CD4-positive, alpha-beta T cell (primary cell): ENCODE measurements at regions not wholly inside any gene's neighbourhood (a gene's known extent, or its start where the extent isn't known, plus 50 kb on each side); places are given as distances from the start of the nearest gene placed in this dataset.

Experiments used
- ATAC-seq: fragments of 200-7000 bp; cut with Tn5 transposase; one replicate; pipeline ENCODE4 v1.10.0; 2022; ENCODE audit warnings: mild to moderate bottlenecking; ENCODE audit not compliant: poor library complexity
- CTCF ChIA-PET: fragments of 350-600 bp; sonication (Branson Sonifier 250); formaldehyde crosslinking; loops from one replicate; lab custom pipeline; 2021; ENCODE audit warnings: antibody characterized with exemption, inconsistent platforms; lab: Charles Lee
- POLR2A ChIA-PET: fragments of 350-600 bp; sonication (Branson Sonifier 250); formaldehyde crosslinking; loops from one replicate; lab custom pipeline; 2021; ENCODE audit warnings: antibody characterized with exemption, inconsistent platforms; lab: Charles Lee
- DNase-seq, 14 experiments: peaks; one replicate each; pipeline ENCODE4 v3.0.0-alpha.2; 2013 to 2020; ENCODE audit warnings: mixed read lengths in 2 of 14
- H3K27ac ChIP-seq, 2 donors: one replicate each; pipeline versions ENCODE4 v1.5.1 to v1.7.0; 2013; ENCODE audit warnings: low read length in 2 of 2, low read depth in 1 of 2, mild to moderate bottlenecking in 1 of 2
- H3K27me3 ChIP-seq, 2 experiments: 1 replicate in 1 of 2; 2 replicates in 1 of 2; pipeline versions ENCODE4 v1.6.1 to v1.7.0; 2013; ENCODE audit warnings: low read length in 2 of 2, control low read depth in 1 of 2, mild to moderate bottlenecking in 1 of 2, moderate library complexity in 1 of 2; ENCODE audit not compliant: insufficient read depth in 2 of 2, control insufficient read depth in 1 of 2
- H3K36me3 ChIP-seq: one replicate; pipeline ENCODE4 v1.6.1; 2013; ENCODE audit warnings: low read length, control low read depth; ENCODE audit not compliant: insufficient read depth
- H3K4me1 ChIP-seq: one replicate; pipeline ENCODE4 v1.6.1; 2013; ENCODE audit warnings: low read length, control low read depth; ENCODE audit not compliant: insufficient read depth
- H3K4me3 ChIP-seq: one replicate; pipeline ENCODE4 v1.5.1; 2013; ENCODE audit warnings: mild to moderate bottlenecking, low read length, moderate library complexity
- H3K9me3 ChIP-seq, 2 experiments: 1 replicate in 1 of 2; 2 replicates in 1 of 2; pipeline versions ENCODE4 v1.6.1 to v1.7.0; 2013; ENCODE audit warnings: low read length in 2 of 2, mild to moderate bottlenecking in 2 of 2, control low read depth in 1 of 2, moderate library complexity in 1 of 2; ENCODE audit not compliant: control insufficient read depth in 1 of 2, insufficient read depth in 1 of 2
- H3K27ac Mint-ChIP-seq: one replicate; pipeline ENCODE4 v1.8.0; 2020; ENCODE audit warnings: mixed read lengths
- H3K27me3 Mint-ChIP-seq: one replicate; pipeline ENCODE4 v1.8.0; 2021; ENCODE audit warnings: mixed read lengths
- H3K36me3 Mint-ChIP-seq: one replicate; pipeline ENCODE4 v1.8.0; 2021; ENCODE audit warnings: low read depth, mixed read lengths
- H3K4me1 Mint-ChIP-seq: one replicate; pipeline ENCODE4 v1.8.0; 2021; ENCODE audit warnings: low read depth, mixed read lengths
- H3K4me3 Mint-ChIP-seq: one replicate; pipeline ENCODE4 v1.8.0; 2020; ENCODE audit warnings: mild to moderate bottlenecking, mixed read lengths
- H3K9me3 Mint-ChIP-seq: one replicate; pipeline ENCODE4 v1.8.0; 2020; ENCODE audit warnings: mixed read lengths
- intact Hi-C, 2 experiments: fragments of 100-400 bp; cut with DNase I in 1 of 2; cut with micrococcal nuclease in 1 of 2; formaldehyde crosslinking; loops; one replicate each; pipeline versions ENCODE4 v1.15.1 to v1.9.0; 2023 to 2025; cut with DNase I, micrococcal nuclease
- TF ChIP-seq, protein P1 (sequence below): fragments of 200-600 bp; IDR thresholded peaks from one replicate; pipeline ENCODE4 v1.8.0; 2022; ENCODE audit warnings: antibody characterized with exemption, mild to moderate bottlenecking

DNA sequence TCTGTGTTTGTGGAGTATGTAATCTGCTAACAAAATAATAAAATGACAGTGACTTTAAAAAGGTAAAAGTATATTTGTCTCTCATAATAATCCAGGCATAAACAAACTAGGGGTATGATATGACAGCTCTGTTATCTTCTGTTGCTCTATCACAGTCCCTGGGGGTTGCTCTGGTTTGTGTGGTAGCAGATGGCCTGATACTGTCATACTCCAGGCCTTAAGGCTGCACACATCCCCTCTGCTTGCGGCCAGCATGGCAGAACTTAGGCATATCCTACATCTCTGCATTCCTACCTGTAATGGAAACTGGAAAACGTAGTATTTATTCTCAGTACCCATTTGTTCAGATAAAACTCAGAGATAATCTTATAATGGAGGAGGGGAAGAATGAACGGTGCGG lies 117.9 kb upstream of the HAND2 start:
- Histone ChIP-seq H3K27ac (no peak overlapping the region), H3K4me1 (no peaks in the 10 kb centered on the region), H3K9me3 (no peaks in the 10 kb centered on the region), H3K36me3 (no peaks in the 10 kb centered on the region), H3K27me3 (no peaks in the 10 kb centered on the region), H3K4me3 (no peak overlapping the region)
- intact Hi-C loops: no loop called here
- no peak overlapping the region for H3K27ac Mint-ChIP-seq
- H3K4me1 Mint-ChIP-seq: no peaks in the 10 kb centered on the region
- no peak overlapping the region for H3K4me3 Mint-ChIP-seq
- no peak for DNase-seq
- POLR2A ChIA-PET: interaction anchor here (0.6 kb wide), 1 partner anchor 14 kb away, joined by 4 read pairs; no protein-coding TSS in a partner anchor
- CTCF ChIA-PET: no interaction called here
- TF ChIP-seq, protein P1, sequence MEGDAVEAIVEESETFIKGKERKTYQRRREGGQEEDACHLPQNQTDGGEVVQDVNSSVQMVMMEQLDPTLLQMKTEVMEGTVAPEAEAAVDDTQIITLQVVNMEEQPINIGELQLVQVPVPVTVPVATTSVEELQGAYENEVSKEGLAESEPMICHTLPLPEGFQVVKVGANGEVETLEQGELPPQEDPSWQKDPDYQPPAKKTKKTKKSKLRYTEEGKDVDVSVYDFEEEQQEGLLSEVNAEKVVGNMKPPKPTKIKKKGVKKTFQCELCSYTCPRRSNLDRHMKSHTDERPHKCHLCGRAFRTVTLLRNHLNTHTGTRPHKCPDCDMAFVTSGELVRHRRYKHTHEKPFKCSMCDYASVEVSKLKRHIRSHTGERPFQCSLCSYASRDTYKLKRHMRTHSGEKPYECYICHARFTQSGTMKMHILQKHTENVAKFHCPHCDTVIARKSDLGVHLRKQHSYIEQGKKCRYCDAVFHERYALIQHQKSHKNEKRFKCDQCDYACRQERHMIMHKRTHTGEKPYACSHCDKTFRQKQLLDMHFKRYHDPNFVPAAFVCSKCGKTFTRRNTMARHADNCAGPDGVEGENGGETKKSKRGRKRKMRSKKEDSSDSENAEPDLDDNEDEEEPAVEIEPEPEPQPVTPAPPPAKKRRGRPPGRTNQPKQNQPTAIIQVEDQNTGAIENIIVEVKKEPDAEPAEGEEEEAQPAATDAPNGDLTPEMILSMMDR: no peak
- H3K27me3 Mint-ChIP-seq: peaks cover 14% of the 10 kb centered on the region
- H3K36me3 Mint-ChIP-seq: no peaks in the 10 kb centered on the region
- H3K9me3 Mint-ChIP-seq: no peaks in the 10 kb centered on the region
- ATAC-seq: no peak

DNA sequence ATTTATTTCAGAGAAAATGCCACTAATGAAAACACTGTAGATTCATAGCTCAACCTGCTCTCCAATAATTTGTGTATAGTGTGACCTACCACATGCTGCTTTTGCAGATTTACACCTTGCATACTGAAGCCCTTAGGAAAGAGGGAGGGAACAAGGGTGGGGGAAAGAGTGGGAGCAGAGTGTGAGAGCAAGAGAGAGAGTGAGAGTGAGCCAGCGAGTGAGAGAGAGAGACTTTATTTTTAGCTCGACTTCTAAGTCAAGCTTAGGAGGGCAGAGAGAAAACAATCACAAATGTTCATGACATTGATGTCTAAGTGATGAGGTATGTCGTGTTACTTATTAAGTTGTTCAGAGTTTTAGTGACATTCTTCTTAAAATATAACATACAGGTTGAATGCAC lies 112.5 kb upstream of the HAND2 start:
- POLR2A ChIA-PET: no interaction called here
- no peak for DNase-seq
- Mint-ChIP-seq H3K4me1 (no peaks in the 10 kb centered on the region), H3K9me3 (peaks cover under 1% of the 10 kb centered on the region), H3K27me3 (peaks cover 9% of the 10 kb centered on the region), H3K4me3 (no peak overlapping the region), H3K36me3 (no peaks in the 10 kb centered on the region), H3K27ac (no peak overlapping the region)
- Histone ChIP-seq H3K36me3 (no peaks in the 10 kb centered on the region), H3K4me1 (no peaks in the 10 kb centered on the region), H3K4me3 (no peak overlapping the region), H3K9me3 (no peaks in the 10 kb centered on the region), H3K27me3 (no peaks in the 10 kb centered on the region), H3K27ac (no peak overlapping the region)
- TF ChIP-seq, protein P1: no peak
- ATAC-seq: no peak
- CTCF ChIA-PET: no interaction called here
- intact Hi-C loops: no loop called here

DNA sequence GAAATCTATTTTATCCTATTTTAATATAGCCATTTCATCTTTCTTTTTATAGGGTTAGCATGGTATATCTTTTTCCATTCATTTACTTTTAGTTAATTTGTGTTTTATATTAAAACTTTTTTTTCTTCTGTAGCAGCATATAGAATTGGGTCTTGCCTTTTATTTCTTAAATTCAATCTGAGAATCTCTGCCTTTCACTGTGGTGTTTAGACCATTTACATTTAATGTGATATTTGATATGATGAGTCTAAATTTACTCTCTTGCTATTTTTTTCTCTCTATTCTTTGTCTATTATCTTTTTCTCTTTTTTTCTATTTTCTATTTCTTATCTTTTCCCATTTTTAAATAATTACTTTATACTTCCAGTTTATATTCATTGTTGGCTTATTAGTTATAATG lies 105.4 kb upstream of the HAND2 start:
- Histone ChIP-seq H3K27ac (no peak overlapping the region), H3K36me3 (no peaks in the 10 kb centered on the region), H3K4me1 (no peaks in the 10 kb centered on the region), H3K4me3 (no peak overlapping the region), H3K27me3 (no peaks in the 10 kb centered on the region), H3K9me3 (peaks cover 0 to 7% of the 10 kb centered on the region in 2 experiments)
- H3K4me1 Mint-ChIP-seq: no peaks in the 10 kb centered on the region
- CTCF ChIA-PET: no interaction called here
- H3K9me3 Mint-ChIP-seq: peaks cover 7% of the 10 kb centered on the region
- ATAC-seq: no peak
- no peak overlapping the region for H3K4me3 Mint-ChIP-seq
- TF ChIP-seq, protein P1: no peak
- H3K27ac Mint-ChIP-seq: no peak overlapping the region
- no peak for DNase-seq
- intact Hi-C loops: no loop called here
- H3K36me3 Mint-ChIP-seq: no peaks in the 10 kb centered on the region
- H3K27me3 Mint-ChIP-seq: no peaks in the 10 kb centered on the region
- POLR2A ChIA-PET: no interaction called here
